ENCODE measurements at regions not wholly inside any gene's neighbourhood (a gene's known extent, or its start where the extent isn't known, plus 50 kb on each side); places are given as distances from the start of the nearest gene placed in this dataset.

GRCh38 chr5:23631302-23632045 is 124.1 kb downstream of the PRDM9 start:
- Histone ChIP-seq H3K4me3 (no peak overlapping the region), H3K36me3 (no peaks in the 10 kb centered on the region), H3K27ac (no peak overlapping the region), H3K9me3 (no peaks in the 10 kb centered on the region), H3K9ac (ENCODE audit: low read depth in 2 of 2, low read length in 2 of 2) (no peak overlapping the region), H3K27me3 (no peaks in the 10 kb centered on the region), H3K4me1 (no peaks in the 10 kb centered on the region)
- no peak for TF ChIP-seq CTCF (IDR thresholded peaks at IDR 0.05)
- intact Hi-C loops (cut with DNase I), result no loop called here
- DNase-seq, result no peak

- intact Hi-C loops (cut with DNase I), result no loop called here
- H3K9ac ChIP-seq (ENCODE audit: low read depth in 2 of 2, low read length in 2 of 2), result no peak overlapping the region
- H3K4me1 ChIP-seq, result no peaks in the 10 kb centered on the region
- no peaks in the 10 kb centered on the region for H3K9me3 ChIP-seq
- no peak for DNase-seq
- H3K4me3 ChIP-seq, result no peak overlapping the region
- H3K36me3 ChIP-seq, result no peaks in the 10 kb centered on the region
- H3K27me3 ChIP-seq, result no peaks in the 10 kb centered on the region
- H3K27ac ChIP-seq, result no peak overlapping the region
- TF ChIP-seq CTCF (IDR thresholded peaks at IDR 0.05), result no peak
These were observed 128.5 kb downstream of the PRDM9 start for GRCh38 chr5:23635938-23636337.

GRCh38 chr5:23639326-23639725 is 131.9 kb downstream of the PRDM9 start:
- H3K27me3 ChIP-seq, result no peaks in the 10 kb centered on the region
- intact Hi-C loops (cut with DNase I), result no loop called here
- H3K9ac ChIP-seq (ENCODE audit: low read depth in 2 of 2, low read length in 2 of 2), result no peak overlapping the region
- H3K4me1 ChIP-seq, result no peaks in the 10 kb centered on the region
- H3K9me3 ChIP-seq, result no peaks in the 10 kb centered on the region
- H3K4me3 ChIP-seq, result no peak overlapping the region
- H3K27ac ChIP-seq, result no peak overlapping the region
- DNase-seq, result no peak
- no peaks in the 10 kb centered on the region for H3K36me3 ChIP-seq
- no peak for TF ChIP-seq CTCF (IDR thresholded peaks at IDR 0.05)

- no peak for TF ChIP-seq CTCF (IDR thresholded peaks at IDR 0.05)
These were observed 141.2 kb downstream of the PRDM9 start for GRCh38 chr5:23648656-23649055.

GRCh38 chr5:23649594-23649993 is 142.2 kb downstream of the PRDM9 start:
- intact Hi-C loops (cut with DNase I), result no loop called here
- DNase-seq, result no peak
- no peak for TF ChIP-seq CTCF (IDR thresholded peaks at IDR 0.05)

More at GRCh38 chr5:23648656-23649055, 141.2 kb downstream of the PRDM9 start:
- Histone ChIP-seq H3K36me3 (no peaks in the 10 kb centered on the region), H3K9ac (ENCODE audit: low read depth in 2 of 2, low read length in 2 of 2) (no peak overlapping the region), H3K27me3 (no peaks in the 10 kb centered on the region), H3K9me3 (no peaks in the 10 kb centered on the region), H3K4me1 (no peaks in the 10 kb centered on the region), H3K27ac (no peak overlapping the region), H3K4me3 (no peak overlapping the region)
- intact Hi-C loops (cut with DNase I), result no loop called here
- DNase-seq, result no peak

More at GRCh38 chr5:23649594-23649993, 142.2 kb downstream of the PRDM9 start:
- Histone ChIP-seq H3K4me1 (no peaks in the 10 kb centered on the region), H3K27ac (no peak overlapping the region), H3K9me3 (no peaks in the 10 kb centered on the region), H3K9ac (ENCODE audit: low read depth in 2 of 2, low read length in 2 of 2) (no peak overlapping the region), H3K27me3 (no peaks in the 10 kb centered on the region), H3K4me3 (no peak overlapping the region), H3K36me3 (no peaks in the 10 kb centered on the region)
